ENCODE measurements at regions not wholly inside any gene's neighbourhood (a gene's known extent, or its start where the extent isn't known, plus 50 kb on each side); places are given as distances from the start of the nearest gene placed in this dataset.

GRCh38 chr1:219439376-219439775 is 173.5 kb downstream of the ZC3H11B start:
- TF ChIP-seq CTCF (IDR thresholded peaks at IDR 0.05; ENCODE audit: low read depth, low read length), result no peak
- no peak overlapping the region for H3K4me3 ChIP-seq (ENCODE audit: low read depth, low read length)

GRCh38 chr1:219438386-219438785 is 174.5 kb downstream of the ZC3H11B start:
- no peak for TF ChIP-seq CTCF (IDR thresholded peaks at IDR 0.05; ENCODE audit: low read depth, low read length)

GRCh38 chr1:219434923-219435297 is 178.0 kb downstream of the ZC3H11B start:
- TF ChIP-seq CTCF (IDR thresholded peaks at IDR 0.05; ENCODE audit: low read depth, low read length), result no peak
- no peak overlapping the region for H3K4me3 ChIP-seq (ENCODE audit: low read depth, low read length)

More at GRCh38 chr1:219438386-219438785, 174.5 kb downstream of the ZC3H11B start:
- no peak overlapping the region for H3K4me3 ChIP-seq (ENCODE audit: low read depth, low read length)

GRCh38 chr1:219434285-219434922 is 178.5 kb downstream of the ZC3H11B start:
- TF ChIP-seq CTCF (IDR thresholded peaks at IDR 0.05; ENCODE audit: low read depth, low read length), result no peak
- no peak overlapping the region for H3K4me3 ChIP-seq (ENCODE audit: low read depth, low read length)

GRCh38 chr1:219433496-219434131 is 179.3 kb downstream of the ZC3H11B start:
- TF ChIP-seq CTCF (IDR thresholded peaks at IDR 0.05; ENCODE audit: low read depth, low read length), result no peak
- H3K4me3 ChIP-seq (ENCODE audit: low read depth, low read length), result no peak overlapping the region

GRCh38 chr1:219433001-219433400 is 179.9 kb downstream of the ZC3H11B start:
- no peak overlapping the region for H3K4me3 ChIP-seq (ENCODE audit: low read depth, low read length)
- TF ChIP-seq CTCF (IDR thresholded peaks at IDR 0.05; ENCODE audit: low read depth, low read length), result no peak

GRCh38 chr1:219432191-219432606 is 180.7 kb downstream of the ZC3H11B start:
- no peak for TF ChIP-seq CTCF (IDR thresholded peaks at IDR 0.05; ENCODE audit: low read depth, low read length)
- H3K4me3 ChIP-seq (ENCODE audit: low read depth, low read length), result no peak overlapping the region

All from WI38 (cell line).